ENCODE measurements at regions not wholly inside any gene's neighbourhood (a gene's known extent, or its start where the extent isn't known, plus 50 kb on each side); places are given as distances from the start of the nearest gene placed in this dataset.

DNA sequence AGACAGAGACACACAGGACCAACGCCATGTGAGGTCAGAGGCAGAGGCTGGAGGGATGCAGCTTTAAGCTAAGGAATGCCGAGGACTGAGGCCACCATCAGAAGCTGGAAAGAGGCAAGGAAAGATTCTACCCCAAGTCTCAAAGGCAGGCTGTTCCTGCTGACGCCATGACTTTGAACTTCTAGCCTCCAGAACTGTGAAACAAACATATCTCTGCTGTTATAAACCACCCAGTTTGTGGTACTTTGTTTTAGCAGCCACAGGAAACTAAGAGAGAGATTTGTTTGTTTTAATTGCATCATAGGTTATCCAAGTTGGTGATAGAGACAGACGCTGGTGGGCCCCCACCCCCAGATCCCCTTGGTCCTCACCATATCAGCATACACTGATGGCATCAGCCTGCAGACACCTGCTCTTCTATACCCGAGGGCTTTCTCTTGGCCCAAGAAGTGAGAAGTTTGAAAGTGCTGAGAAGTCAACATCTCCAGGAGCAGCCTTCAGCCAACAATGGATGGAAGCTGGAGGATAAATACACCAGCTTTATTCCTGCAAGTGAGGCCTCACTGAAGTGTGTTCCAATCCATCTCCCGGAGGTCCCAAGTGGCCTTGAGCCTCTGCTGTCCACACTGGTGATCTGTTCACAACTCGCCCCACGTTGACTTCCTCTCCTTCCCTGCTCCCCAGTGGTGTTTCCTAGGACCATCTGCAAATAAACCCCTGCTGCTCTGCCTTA lies 154.7 kb downstream of the BTBD3 start:
- TF ChIP-seq, protein P1, sequence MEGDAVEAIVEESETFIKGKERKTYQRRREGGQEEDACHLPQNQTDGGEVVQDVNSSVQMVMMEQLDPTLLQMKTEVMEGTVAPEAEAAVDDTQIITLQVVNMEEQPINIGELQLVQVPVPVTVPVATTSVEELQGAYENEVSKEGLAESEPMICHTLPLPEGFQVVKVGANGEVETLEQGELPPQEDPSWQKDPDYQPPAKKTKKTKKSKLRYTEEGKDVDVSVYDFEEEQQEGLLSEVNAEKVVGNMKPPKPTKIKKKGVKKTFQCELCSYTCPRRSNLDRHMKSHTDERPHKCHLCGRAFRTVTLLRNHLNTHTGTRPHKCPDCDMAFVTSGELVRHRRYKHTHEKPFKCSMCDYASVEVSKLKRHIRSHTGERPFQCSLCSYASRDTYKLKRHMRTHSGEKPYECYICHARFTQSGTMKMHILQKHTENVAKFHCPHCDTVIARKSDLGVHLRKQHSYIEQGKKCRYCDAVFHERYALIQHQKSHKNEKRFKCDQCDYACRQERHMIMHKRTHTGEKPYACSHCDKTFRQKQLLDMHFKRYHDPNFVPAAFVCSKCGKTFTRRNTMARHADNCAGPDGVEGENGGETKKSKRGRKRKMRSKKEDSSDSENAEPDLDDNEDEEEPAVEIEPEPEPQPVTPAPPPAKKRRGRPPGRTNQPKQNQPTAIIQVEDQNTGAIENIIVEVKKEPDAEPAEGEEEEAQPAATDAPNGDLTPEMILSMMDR (IDR thresholded peaks at IDR 0.05; ENCODE audit: insufficient read depth, low read length): no peak
- no peak for TF ChIP-seq POLR2AphosphoS5 (IDR thresholded peaks at IDR 0.05; ENCODE audit: low read depth)

Measured in HL-60 (cell line).